Glutamatergic neuron (in vitro differentiated cells): ENCODE measurements at regions not wholly inside any gene's neighbourhood (a gene's known extent, or its start where the extent isn't known, plus 50 kb on each side); places are given as distances from the start of the nearest gene placed in this dataset.

Experiments
- DNase-seq: peaks from one replicate; pipeline ENCODE4 v3.0.0; 2022
- H3K27ac Mint-ChIP-seq: one replicate; pipeline ENCODE4 v1.8.0; 2020; ENCODE audit warnings: mild to moderate bottlenecking, mixed read lengths, inconsistent platforms; ENCODE audit not compliant: unreplicated experiment
- H3K27me3 Mint-ChIP-seq: one replicate; pipeline ENCODE4 v1.8.0; 2020; ENCODE audit warnings: mild to moderate bottlenecking, moderate library complexity, mixed read lengths, inconsistent platforms; ENCODE audit not compliant: unreplicated experiment
- H3K36me3 Mint-ChIP-seq: one replicate; pipeline ENCODE4 v1.8.0; 2020; ENCODE audit warnings: mild to moderate bottlenecking, mixed read lengths, inconsistent platforms; ENCODE audit not compliant: unreplicated experiment
- H3K4me1 Mint-ChIP-seq: one replicate; pipeline ENCODE4 v1.8.0; 2020; ENCODE audit warnings: mild to moderate bottlenecking, low read depth, mixed read lengths, inconsistent platforms; ENCODE audit not compliant: unreplicated experiment
- H3K4me3 Mint-ChIP-seq: one replicate; pipeline ENCODE4 v1.8.0; 2020; ENCODE audit warnings: mild to moderate bottlenecking, mixed read lengths, inconsistent platforms; ENCODE audit not compliant: unreplicated experiment
- H3K9me3 Mint-ChIP-seq: one replicate; pipeline ENCODE4 v1.8.0; 2020; ENCODE audit warnings: mild to moderate bottlenecking, moderate library complexity, mixed read lengths, inconsistent platforms; ENCODE audit not compliant: unreplicated experiment
- CTCF ChIP-seq: fragments of 200-600 bp; sonication (generic); IDR thresholded peaks from one replicate; pipeline ENCODE4 v1.5.0; 2021; ENCODE audit not compliant: partially characterized antibody, unreplicated experiment

DNA sequence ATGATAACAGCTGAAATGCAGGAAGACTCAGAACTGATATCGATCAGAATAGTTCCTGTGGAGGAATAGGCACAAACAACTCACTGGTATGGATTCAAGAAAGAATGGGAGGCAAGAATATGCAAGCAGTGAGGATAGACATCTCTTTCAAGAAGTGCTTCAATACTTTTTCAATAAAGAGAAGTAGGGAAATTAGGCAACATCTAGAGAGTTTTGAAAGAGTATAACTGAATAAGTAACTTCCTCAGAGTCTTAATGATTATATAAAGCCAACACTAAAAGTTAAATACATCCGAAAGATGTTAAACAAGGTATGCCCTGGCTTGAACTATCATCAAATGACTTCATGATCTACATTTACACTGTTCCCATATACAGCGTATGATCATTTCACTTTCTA is 1443.0 kb downstream of the PCDH7 start:
- Mint-ChIP-seq H3K27me3 (no peaks in the 10 kb centered on the region), H3K4me3 (no peak overlapping the region), H3K36me3 (no peaks in the 10 kb centered on the region), H3K9me3 (no peaks in the 10 kb centered on the region), H3K27ac (no peak overlapping the region), H3K4me1 (no peaks in the 10 kb centered on the region)
- DNase-seq, result no peak
- TF ChIP-seq CTCF, result no peak

DNA sequence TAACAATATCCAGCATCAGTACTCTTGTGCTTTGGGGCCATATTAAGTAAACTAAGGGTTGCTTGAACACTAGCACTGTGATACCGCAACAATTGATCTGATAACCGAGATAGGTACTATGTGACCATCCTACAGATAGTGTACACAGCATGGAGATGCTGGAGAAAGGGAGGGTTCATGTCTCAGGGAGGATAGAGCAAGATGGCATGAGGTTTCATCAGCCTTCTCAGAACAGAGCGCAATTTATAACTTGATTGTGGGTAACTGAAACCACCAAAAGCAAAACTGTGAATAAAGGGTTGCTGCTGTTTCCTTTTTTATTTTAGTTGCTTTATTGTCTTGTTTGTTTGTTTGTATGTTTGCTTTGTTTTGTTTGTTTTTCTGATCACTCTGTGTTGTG is 1449.7 kb downstream of the PCDH7 start:
- H3K4me1 Mint-ChIP-seq, result no peaks in the 10 kb centered on the region
- H3K36me3 Mint-ChIP-seq, result peaks cover 9% of the 10 kb centered on the region
- no peaks in the 10 kb centered on the region for H3K9me3 Mint-ChIP-seq
- no peak overlapping the region for H3K27ac Mint-ChIP-seq
- H3K4me3 Mint-ChIP-seq, result no peak overlapping the region
- H3K27me3 Mint-ChIP-seq, result no peaks in the 10 kb centered on the region
- no peak for DNase-seq
- TF ChIP-seq CTCF, result no peak

DNA sequence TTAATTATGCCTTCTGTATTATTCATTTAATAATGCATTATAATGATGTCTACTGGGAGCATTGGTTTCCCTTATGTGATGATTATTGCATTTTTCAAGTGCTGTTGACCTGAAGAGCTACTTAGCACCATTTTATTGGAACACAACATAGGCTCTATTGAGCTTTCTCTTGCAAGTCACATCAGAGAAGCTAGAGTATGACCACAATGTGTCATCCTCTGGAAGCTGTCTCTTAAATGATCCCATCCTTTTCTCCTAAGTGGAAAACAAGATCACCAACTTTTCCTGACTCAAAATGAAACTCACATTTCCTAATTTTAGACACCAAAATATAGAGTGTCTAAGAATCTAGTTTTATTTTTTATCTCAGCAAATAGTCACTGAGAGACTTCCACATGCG is 1451.9 kb downstream of the PCDH7 start:
- DNase-seq, result no peak
- no peak for TF ChIP-seq CTCF
- no peaks in the 10 kb centered on the region for H3K27me3 Mint-ChIP-seq
- H3K4me1 Mint-ChIP-seq, result no peaks in the 10 kb centered on the region
- no peak overlapping the region for H3K4me3 Mint-ChIP-seq
- H3K9me3 Mint-ChIP-seq, result no peaks in the 10 kb centered on the region
- H3K36me3 Mint-ChIP-seq, result peaks cover 9% of the 10 kb centered on the region
- H3K27ac Mint-ChIP-seq, result no peak overlapping the region

- H3K36me3 Mint-ChIP-seq, result peaks cover 9% of the 10 kb centered on the region
- no peak overlapping the region for H3K4me3 Mint-ChIP-seq
- TF ChIP-seq CTCF, result no peak
- H3K9me3 Mint-ChIP-seq, result no peaks in the 10 kb centered on the region
- DNase-seq, result no peak
- H3K4me1 Mint-ChIP-seq, result no peaks in the 10 kb centered on the region
- no peak overlapping the region for H3K27ac Mint-ChIP-seq
- no peaks in the 10 kb centered on the region for H3K27me3 Mint-ChIP-seq
Measured at GRCh38 chr4:32172761-32173160, 1452.6 kb downstream of the PCDH7 start.

DNA sequence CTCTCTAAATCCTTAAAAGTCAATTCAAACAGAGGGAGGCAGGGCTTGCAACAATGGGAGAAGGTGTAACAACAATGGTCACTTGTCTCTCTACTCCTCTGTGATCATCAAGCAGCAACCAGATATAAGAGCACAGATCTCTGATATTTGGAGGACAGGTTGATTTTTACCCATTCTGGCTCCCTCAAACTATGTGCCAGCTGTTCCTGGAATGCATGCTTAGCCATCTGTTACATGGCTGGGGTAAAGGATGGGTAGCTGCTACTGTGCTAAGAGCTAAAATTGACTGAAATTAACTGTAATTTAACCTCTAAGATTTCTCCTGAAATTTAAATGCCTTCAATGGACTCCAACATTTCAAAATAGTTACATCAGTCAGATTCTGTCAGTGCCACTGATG is 1459.9 kb downstream of the PCDH7 start:
- peak overlapping the region; percentile 58 for H3K4me3 Mint-ChIP-seq
- H3K27me3 Mint-ChIP-seq, result no peaks in the 10 kb centered on the region
- H3K4me1 Mint-ChIP-seq, result peaks cover 17% of the 10 kb centered on the region
- no peak for DNase-seq
- TF ChIP-seq CTCF, result no peak
- H3K36me3 Mint-ChIP-seq, result peaks cover 4% of the 10 kb centered on the region
- no peaks in the 10 kb centered on the region for H3K9me3 Mint-ChIP-seq
- peak overlapping the region; percentile 84 for H3K27ac Mint-ChIP-seq
